ENCODE measurements at regions not wholly inside any gene's neighbourhood (a gene's known extent, or its start where the extent isn't known, plus 50 kb on each side); places are given as distances from the start of the nearest gene placed in this dataset.

- H3K9me2 ChIP-seq (replicated peaks; ENCODE audit: control insufficient read depth, low read length): no peaks in the 10 kb centered on the region
- TF ChIP-seq CTCF (IDR thresholded peaks at IDR 0.05; ENCODE audit: low read depth, low read length, poor library complexity, severe bottlenecking) (no peak), EZH2phosphoT487 (IDR thresholded peaks at IDR 0.05; ENCODE audit: borderline replicate concordance, low read length) (no peak)
- H3K27ac ChIP-seq (ENCODE audit: low read depth, low read length): no peak overlapping the region
- H3K4me1 ChIP-seq (ENCODE audit: control insufficient read depth, low read length): no peaks in the 10 kb centered on the region
- no peaks in the 10 kb centered on the region for H3K9me3 ChIP-seq (ENCODE audit: control insufficient read depth, insufficient read depth, low read length)
- H3K4me2 ChIP-seq (ENCODE audit: low read length): no peak overlapping the region
- H4K20me1 ChIP-seq (ENCODE audit: control insufficient read depth, insufficient read depth, low read depth, low read length): no peaks in the 10 kb centered on the region
- no peaks in the 10 kb centered on the region for H3K36me3 ChIP-seq (ENCODE audit: control insufficient read depth, low read length)
- no peaks in the 10 kb centered on the region for H3K79me2 ChIP-seq (ENCODE audit: control insufficient read depth, low read length)
- H3F3A ChIP-seq (ENCODE audit: control insufficient read depth, insufficient read depth): no peaks in the 10 kb centered on the region
- no peaks in the 10 kb centered on the region for H3K27me3 ChIP-seq (ENCODE audit: control insufficient read depth, low read length)
- H3K4me3 ChIP-seq (ENCODE audit: low read length): no peak overlapping the region
Observed at GRCh38 chr7:16347827-16348192, 73.5 kb downstream of the CRPPA start.

DNA sequence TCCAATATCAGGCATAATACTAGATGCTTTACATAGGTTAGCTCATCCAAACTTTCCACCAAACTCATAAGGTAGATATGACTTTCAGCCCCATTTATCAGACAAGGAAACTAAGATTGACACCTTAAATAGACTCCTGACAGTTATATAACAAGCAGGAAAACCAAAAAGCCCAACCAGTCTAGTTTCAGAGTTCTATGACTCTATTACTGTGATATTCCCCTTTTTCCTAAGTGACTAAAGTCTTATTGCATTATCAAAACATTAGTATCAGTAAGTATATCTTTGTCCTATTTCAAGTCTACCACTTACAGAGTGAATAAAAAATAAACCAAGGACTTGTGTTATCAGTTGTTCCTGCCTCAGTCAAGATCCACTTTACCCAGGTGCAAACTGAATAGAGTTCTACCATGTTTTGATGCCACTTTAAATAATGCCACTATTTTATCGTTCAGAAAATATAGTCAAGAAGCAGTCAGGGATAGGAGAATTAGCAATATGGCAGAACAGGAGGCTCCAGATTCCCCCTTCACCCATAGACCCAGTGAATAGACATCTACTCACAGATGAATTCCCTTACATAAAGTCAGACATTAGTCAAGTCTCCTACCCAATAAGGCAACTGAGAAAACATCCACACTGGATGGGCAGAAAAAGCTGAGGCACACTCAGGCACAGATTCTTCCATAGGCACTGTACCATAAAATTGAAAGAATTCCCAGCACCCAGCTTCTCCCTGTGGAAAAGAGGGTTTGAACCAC lies 74.1 kb downstream of the CRPPA start:
- Histone ChIP-seq H3K36me3 (ENCODE audit: control insufficient read depth, low read length) (no peaks in the 10 kb centered on the region), H3K9me3 (ENCODE audit: control insufficient read depth, insufficient read depth, low read length) (no peaks in the 10 kb centered on the region), H3K27me3 (ENCODE audit: control insufficient read depth, low read length) (no peaks in the 10 kb centered on the region), H3K4me1 (ENCODE audit: control insufficient read depth, low read length) (no peaks in the 10 kb centered on the region), H3K27ac (ENCODE audit: low read depth, low read length) (no peak overlapping the region), H3K79me2 (ENCODE audit: control insufficient read depth, low read length) (no peaks in the 10 kb centered on the region), H3F3A (ENCODE audit: control insufficient read depth, insufficient read depth) (no peaks in the 10 kb centered on the region), H3K4me2 (ENCODE audit: low read length) (no peak overlapping the region), H3K9me2 (replicated peaks; ENCODE audit: control insufficient read depth, low read length) (no peaks in the 10 kb centered on the region), H4K20me1 (ENCODE audit: control insufficient read depth, insufficient read depth, low read depth, low read length) (no peaks in the 10 kb centered on the region), H3K4me3 (ENCODE audit: low read length) (no peak overlapping the region)
- TF ChIP-seq EZH2phosphoT487 (IDR thresholded peaks at IDR 0.05; ENCODE audit: borderline replicate concordance, low read length): no peak
- TF ChIP-seq CTCF (IDR thresholded peaks at IDR 0.05; ENCODE audit: low read depth, low read length, poor library complexity, severe bottlenecking): no peak

GRCh38 chr7:16345979-16346958 lies 75.1 kb downstream of the CRPPA start:
- Histone ChIP-seq H3K9me3 (ENCODE audit: control insufficient read depth, insufficient read depth, low read length) (no peaks in the 10 kb centered on the region), H3K79me2 (ENCODE audit: control insufficient read depth, low read length) (no peaks in the 10 kb centered on the region), H3K4me3 (ENCODE audit: low read length) (no peak overlapping the region), H3K4me1 (ENCODE audit: control insufficient read depth, low read length) (no peaks in the 10 kb centered on the region), H3K27ac (ENCODE audit: low read depth, low read length) (no peak overlapping the region), H4K20me1 (ENCODE audit: control insufficient read depth, insufficient read depth, low read depth, low read length) (no peaks in the 10 kb centered on the region), H3K36me3 (ENCODE audit: control insufficient read depth, low read length) (no peaks in the 10 kb centered on the region), H3K9me2 (replicated peaks; ENCODE audit: control insufficient read depth, low read length) (no peaks in the 10 kb centered on the region), H3K4me2 (ENCODE audit: low read length) (no peak overlapping the region), H3F3A (ENCODE audit: control insufficient read depth, insufficient read depth) (no peaks in the 10 kb centered on the region), H3K27me3 (ENCODE audit: control insufficient read depth, low read length) (no peaks in the 10 kb centered on the region)
- no peak for TF ChIP-seq CTCF (IDR thresholded peaks at IDR 0.05; ENCODE audit: low read depth, low read length, poor library complexity, severe bottlenecking)
- no peak for TF ChIP-seq EZH2phosphoT487 (IDR thresholded peaks at IDR 0.05; ENCODE audit: borderline replicate concordance, low read length)

Data from DOHH2 (cell line).